GM12875 (cell line): ENCODE measurements at regions not wholly inside any gene's neighbourhood (a gene's known extent, or its start where the extent isn't known, plus 50 kb on each side); places are given as distances from the start of the nearest gene placed in this dataset.

ENCODE experiments used
- H3K4me3 ChIP-seq: one replicate; pipeline ENCODE4 v1.5.1; 2011; ENCODE audit warnings: low read depth, low read length, control low read depth
- TF ChIP-seq, protein P1 (sequence below): IDR thresholded peaks from 2 replicates; pipeline ENCODE4 v1.5.1; 2011; ENCODE audit warnings: low read depth, mild to moderate bottlenecking, control low read depth, inconsistent platforms, low read length, moderate library complexity, borderline replicate concordance; ENCODE audit not compliant: insufficient read depth

DNA sequence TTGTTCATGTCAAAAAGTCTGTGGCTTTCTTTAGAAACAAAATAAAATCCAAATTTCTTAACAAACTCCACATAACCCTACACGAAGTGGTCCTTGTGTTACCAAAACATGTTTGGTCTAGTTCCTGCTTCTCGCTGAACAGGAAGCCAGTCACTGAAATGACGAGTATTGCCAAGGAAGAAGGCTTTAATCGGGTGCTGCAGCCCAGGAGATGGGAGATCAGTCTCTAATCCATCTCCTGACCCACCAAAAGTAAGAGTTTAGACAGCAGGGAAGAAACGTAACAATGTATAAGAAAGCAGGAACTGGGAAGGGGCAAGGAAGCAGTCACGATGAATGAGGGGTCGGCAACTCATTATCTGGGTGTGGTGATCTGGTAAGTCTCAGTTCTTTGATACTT, 144.6 kb upstream of the MAP9 start:
- no peak overlapping the region for H3K4me3 ChIP-seq
- TF ChIP-seq, protein P1, sequence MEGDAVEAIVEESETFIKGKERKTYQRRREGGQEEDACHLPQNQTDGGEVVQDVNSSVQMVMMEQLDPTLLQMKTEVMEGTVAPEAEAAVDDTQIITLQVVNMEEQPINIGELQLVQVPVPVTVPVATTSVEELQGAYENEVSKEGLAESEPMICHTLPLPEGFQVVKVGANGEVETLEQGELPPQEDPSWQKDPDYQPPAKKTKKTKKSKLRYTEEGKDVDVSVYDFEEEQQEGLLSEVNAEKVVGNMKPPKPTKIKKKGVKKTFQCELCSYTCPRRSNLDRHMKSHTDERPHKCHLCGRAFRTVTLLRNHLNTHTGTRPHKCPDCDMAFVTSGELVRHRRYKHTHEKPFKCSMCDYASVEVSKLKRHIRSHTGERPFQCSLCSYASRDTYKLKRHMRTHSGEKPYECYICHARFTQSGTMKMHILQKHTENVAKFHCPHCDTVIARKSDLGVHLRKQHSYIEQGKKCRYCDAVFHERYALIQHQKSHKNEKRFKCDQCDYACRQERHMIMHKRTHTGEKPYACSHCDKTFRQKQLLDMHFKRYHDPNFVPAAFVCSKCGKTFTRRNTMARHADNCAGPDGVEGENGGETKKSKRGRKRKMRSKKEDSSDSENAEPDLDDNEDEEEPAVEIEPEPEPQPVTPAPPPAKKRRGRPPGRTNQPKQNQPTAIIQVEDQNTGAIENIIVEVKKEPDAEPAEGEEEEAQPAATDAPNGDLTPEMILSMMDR: no peak

DNA sequence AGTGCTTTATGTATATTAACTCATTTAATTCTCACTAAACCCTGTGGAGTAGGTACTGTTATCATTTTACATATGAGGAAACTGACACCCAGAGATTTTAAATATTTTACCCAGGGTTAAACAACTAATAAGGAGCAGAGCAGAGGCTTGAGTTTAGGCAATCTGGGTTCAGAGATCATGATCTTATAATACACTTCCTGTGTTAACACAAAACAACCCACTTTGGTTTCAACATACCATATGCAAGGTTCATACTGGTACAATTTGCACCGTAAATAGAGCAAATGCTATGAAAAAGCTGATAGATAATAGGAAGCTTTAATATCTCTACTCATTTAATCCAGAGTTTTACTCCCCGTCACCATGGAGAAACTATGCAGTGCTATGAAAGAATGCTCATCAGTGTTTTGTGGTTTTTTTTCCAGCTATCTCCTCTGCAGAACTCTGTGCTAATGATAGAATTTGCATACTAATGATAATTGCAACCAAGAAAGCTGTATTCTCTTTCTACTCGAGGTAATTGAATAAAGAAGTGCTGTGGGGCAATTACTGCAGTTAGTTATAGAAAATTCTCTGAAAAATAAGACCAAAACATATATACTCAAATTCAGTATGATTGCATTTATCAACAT, 138.8 kb upstream of the MAP9 start:
- no peak overlapping the region for H3K4me3 ChIP-seq
- TF ChIP-seq, protein P1: no peak

DNA sequence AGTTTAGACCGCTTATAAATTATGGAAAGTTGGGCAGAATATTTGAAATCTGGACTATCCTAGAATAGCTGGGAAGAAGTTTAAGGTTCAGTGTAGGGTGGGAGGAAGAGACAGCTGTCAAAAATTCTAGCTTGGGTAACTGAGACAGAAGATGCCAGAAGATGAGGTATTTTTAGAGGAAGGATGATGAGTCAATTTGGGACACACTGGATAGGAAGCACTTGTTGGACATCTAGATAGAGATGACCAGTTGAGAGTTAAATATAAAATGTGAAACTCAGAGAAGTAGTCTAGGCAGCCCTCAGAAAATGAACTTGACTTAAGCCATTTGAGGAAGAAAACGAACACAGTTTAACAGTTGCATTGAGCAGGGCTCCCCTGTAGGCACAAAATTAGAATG, 137.9 kb upstream of the MAP9 start:
- TF ChIP-seq, protein P1: no peak
- H3K4me3 ChIP-seq: no peak overlapping the region

DNA sequence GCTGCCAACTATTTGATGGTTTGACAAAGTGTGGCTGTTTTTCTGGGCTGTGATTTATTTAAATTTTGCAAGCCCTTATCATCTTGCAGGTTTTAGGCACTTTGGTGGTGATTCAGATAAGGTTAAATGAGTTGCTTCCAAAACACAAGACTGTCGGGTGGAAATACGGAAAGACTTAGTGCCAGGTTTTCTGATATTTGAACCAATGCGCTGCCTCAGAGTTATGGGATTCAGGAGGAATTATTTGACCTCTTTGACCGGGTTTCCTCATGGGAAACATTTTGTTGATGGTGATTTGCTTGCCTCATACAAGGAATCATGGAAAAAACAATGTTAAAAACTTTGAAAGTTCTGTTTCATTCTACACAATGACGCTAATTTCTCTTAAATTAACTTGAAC, 136.1 kb upstream of the MAP9 start:
- no peak overlapping the region for H3K4me3 ChIP-seq
- TF ChIP-seq, protein P1: no peak

DNA sequence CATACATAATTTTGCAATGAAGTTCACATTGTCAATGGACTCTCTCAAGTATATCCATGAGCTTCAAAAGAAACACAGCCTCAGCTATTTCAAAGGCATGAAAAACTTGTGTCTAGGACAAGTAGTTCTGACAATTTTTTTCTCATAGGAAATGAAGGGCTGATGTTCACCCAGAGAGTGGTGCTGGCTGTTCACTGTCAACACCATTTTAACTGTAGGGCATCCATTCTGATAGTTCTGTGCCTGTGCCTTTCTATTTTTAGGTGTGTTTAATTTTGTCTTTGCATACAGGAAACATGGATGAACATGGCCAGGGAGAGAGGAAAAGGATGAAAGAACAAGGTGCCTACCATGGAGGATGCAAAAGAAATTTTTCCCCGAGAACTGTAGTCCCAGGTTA, 135.3 kb upstream of the MAP9 start:
- TF ChIP-seq, protein P1: no peak
- H3K4me3 ChIP-seq: no peak overlapping the region

DNA sequence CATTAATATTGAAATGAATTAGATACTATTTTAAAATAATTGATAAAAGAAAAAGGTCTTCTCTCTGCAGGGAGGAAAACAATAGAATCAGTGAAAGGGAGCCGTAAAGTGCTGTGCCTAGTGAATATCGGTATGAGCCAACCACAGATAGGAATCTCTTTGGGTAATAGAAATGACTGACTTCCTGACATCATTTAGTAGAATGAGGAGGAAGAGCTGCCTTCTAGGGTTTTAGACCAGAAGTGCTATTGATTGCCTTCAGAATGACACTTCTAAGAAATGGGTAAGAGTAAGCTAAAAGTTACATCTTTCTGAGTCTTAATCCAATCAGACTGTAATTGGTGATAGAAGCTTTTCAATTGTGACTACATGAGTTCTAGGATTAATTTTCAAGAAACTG, 134.0 kb upstream of the MAP9 start:
- TF ChIP-seq, protein P1: no peak
- no peak overlapping the region for H3K4me3 ChIP-seq

DNA sequence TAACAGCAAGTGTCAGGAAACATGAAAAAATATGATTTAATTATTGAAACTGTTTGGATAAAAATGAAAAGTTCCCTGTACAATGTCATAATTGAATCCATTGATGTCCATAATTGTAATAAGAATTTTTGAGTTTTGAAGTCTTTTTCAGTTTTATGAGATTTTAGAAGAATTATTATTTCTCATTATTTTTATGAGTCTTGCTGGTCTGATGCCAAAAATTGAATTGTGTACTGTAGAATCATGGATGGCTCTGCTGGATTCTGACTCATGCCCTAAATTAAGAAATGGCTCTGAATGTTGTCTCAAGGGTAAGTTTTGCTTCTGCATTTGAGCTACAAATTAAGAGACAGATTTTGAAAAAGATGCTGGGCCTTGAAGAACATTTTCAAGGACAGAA, 132.8 kb upstream of the MAP9 start:
- TF ChIP-seq, protein P1: no peak
- H3K4me3 ChIP-seq: no peak overlapping the region
